DOHH2 (cell line): ENCODE measurements at regions not wholly inside any gene's neighbourhood (a gene's known extent, or its start where the extent isn't known, plus 50 kb on each side); places are given as distances from the start of the nearest gene placed in this dataset.

Experiments
- EZH2phosphoT487 ChIP-seq: fragments of 200-600 bp; sonication (generic); IDR thresholded peaks from 2 replicates; pipeline ENCODE4 v1.6.1; 2017; ENCODE audit warnings: borderline replicate concordance, mild to moderate bottlenecking, antibody characterized with exemption, low read length, moderate library complexity, mixed read lengths
- TF ChIP-seq, protein P1 (sequence below): fragments of 200-600 bp; sonication (generic); IDR thresholded peaks from one replicate; pipeline ENCODE4 v1.5.1; 2014; ENCODE audit warnings: antibody characterized with exemption, mild to moderate bottlenecking, low read depth, low read length; ENCODE audit not compliant: poor library complexity, severe bottlenecking

DNA sequence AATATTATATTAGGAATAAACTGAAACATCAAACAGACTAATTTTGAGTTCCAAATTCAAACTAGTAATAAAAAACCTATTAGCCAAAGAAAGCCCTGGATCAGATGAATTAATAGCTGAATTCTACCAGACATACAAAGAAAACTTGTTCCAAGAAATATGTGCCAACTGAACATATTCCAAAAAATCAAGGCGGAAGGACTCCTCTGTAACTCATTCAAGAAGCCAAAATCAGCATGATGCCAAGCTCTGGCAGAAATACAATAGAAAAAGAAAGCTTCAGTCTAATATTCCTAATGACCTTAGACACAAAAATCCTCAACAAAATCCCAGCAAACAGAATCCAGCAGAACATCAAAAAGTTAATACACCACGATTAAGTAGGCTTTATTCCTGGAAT lies 619.1 kb upstream of the COX7C start:
- TF ChIP-seq, protein P1, sequence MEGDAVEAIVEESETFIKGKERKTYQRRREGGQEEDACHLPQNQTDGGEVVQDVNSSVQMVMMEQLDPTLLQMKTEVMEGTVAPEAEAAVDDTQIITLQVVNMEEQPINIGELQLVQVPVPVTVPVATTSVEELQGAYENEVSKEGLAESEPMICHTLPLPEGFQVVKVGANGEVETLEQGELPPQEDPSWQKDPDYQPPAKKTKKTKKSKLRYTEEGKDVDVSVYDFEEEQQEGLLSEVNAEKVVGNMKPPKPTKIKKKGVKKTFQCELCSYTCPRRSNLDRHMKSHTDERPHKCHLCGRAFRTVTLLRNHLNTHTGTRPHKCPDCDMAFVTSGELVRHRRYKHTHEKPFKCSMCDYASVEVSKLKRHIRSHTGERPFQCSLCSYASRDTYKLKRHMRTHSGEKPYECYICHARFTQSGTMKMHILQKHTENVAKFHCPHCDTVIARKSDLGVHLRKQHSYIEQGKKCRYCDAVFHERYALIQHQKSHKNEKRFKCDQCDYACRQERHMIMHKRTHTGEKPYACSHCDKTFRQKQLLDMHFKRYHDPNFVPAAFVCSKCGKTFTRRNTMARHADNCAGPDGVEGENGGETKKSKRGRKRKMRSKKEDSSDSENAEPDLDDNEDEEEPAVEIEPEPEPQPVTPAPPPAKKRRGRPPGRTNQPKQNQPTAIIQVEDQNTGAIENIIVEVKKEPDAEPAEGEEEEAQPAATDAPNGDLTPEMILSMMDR: no peak
- TF ChIP-seq EZH2phosphoT487: no peak
